ENCODE measurements at regions not wholly inside any gene's neighbourhood (a gene's known extent, or its start where the extent isn't known, plus 50 kb on each side); places are given as distances from the start of the nearest gene placed in this dataset.

DNA sequence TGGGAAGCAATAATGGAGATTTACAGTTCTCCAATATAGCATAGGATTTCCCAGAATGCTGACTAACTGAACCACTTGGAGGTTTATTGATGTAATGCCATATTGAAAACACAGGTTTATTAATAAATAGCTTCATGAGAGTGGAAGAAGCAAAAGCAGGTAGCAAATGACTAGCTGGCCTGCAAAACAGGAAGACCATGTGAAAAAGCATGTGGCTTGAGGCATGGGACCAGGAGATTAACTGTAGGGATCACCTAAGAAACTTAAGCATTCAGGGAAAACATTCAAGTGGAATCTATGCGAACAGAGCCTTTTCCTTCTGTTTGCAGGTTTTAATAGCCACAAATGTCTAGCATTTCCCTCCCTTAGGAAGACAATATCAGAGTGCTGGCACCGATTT lies 679.7 kb downstream of the ZEB2 start:
- TF ChIP-seq, protein P1, sequence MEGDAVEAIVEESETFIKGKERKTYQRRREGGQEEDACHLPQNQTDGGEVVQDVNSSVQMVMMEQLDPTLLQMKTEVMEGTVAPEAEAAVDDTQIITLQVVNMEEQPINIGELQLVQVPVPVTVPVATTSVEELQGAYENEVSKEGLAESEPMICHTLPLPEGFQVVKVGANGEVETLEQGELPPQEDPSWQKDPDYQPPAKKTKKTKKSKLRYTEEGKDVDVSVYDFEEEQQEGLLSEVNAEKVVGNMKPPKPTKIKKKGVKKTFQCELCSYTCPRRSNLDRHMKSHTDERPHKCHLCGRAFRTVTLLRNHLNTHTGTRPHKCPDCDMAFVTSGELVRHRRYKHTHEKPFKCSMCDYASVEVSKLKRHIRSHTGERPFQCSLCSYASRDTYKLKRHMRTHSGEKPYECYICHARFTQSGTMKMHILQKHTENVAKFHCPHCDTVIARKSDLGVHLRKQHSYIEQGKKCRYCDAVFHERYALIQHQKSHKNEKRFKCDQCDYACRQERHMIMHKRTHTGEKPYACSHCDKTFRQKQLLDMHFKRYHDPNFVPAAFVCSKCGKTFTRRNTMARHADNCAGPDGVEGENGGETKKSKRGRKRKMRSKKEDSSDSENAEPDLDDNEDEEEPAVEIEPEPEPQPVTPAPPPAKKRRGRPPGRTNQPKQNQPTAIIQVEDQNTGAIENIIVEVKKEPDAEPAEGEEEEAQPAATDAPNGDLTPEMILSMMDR (conservative IDR thresholded peaks at IDR 0.05; ENCODE audit: low read depth, low read length), result no peak
- no peak for TF ChIP-seq EZH2 (IDR thresholded peaks at IDR 0.05; ENCODE audit: borderline replicate concordance, low read depth, low read length, poor library complexity, severe bottlenecking)
